ENCODE measurements at regions not wholly inside any gene's neighbourhood (a gene's known extent, or its start where the extent isn't known, plus 50 kb on each side); places are given as distances from the start of the nearest gene placed in this dataset.

GRCh38 chr1:59146651-59147358 lies 150.1 kb upstream of the FGGY start:
- TF ChIP-seq, protein P1, sequence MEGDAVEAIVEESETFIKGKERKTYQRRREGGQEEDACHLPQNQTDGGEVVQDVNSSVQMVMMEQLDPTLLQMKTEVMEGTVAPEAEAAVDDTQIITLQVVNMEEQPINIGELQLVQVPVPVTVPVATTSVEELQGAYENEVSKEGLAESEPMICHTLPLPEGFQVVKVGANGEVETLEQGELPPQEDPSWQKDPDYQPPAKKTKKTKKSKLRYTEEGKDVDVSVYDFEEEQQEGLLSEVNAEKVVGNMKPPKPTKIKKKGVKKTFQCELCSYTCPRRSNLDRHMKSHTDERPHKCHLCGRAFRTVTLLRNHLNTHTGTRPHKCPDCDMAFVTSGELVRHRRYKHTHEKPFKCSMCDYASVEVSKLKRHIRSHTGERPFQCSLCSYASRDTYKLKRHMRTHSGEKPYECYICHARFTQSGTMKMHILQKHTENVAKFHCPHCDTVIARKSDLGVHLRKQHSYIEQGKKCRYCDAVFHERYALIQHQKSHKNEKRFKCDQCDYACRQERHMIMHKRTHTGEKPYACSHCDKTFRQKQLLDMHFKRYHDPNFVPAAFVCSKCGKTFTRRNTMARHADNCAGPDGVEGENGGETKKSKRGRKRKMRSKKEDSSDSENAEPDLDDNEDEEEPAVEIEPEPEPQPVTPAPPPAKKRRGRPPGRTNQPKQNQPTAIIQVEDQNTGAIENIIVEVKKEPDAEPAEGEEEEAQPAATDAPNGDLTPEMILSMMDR (IDR thresholded peaks at IDR 0.05; ENCODE audit: insufficient read depth, low read depth, low read length, missing control alignments): no peak
- H3K4me3 ChIP-seq (ENCODE audit: low read length): peak overlapping the region; percentile 15
- DNase-seq (ENCODE audit: low read depth): no peak

GRCh38 chr1:59149435-59149834 lies 147.5 kb upstream of the FGGY start:
- H3K4me3 ChIP-seq (ENCODE audit: low read length): no peak overlapping the region
- DNase-seq (ENCODE audit: low read depth): no peak
- TF ChIP-seq, protein P1 (IDR thresholded peaks at IDR 0.05; ENCODE audit: insufficient read depth, low read depth, low read length, missing control alignments): no peak

GRCh38 chr1:59150577-59151386 lies 146.1 kb upstream of the FGGY start:
- H3K4me3 ChIP-seq (ENCODE audit: low read length): no peak overlapping the region
- TF ChIP-seq, protein P1 (IDR thresholded peaks at IDR 0.05; ENCODE audit: insufficient read depth, low read depth, low read length, missing control alignments): no peak
- peak; percentile 98 for DNase-seq (ENCODE audit: low read depth)

GRCh38 chr1:59151387-59151761 lies 145.5 kb upstream of the FGGY start:
- no peak overlapping the region for H3K4me3 ChIP-seq (ENCODE audit: low read length)
- no peak for DNase-seq (ENCODE audit: low read depth)
- TF ChIP-seq, protein P1 (IDR thresholded peaks at IDR 0.05; ENCODE audit: insufficient read depth, low read depth, low read length, missing control alignments): no peak

DNA sequence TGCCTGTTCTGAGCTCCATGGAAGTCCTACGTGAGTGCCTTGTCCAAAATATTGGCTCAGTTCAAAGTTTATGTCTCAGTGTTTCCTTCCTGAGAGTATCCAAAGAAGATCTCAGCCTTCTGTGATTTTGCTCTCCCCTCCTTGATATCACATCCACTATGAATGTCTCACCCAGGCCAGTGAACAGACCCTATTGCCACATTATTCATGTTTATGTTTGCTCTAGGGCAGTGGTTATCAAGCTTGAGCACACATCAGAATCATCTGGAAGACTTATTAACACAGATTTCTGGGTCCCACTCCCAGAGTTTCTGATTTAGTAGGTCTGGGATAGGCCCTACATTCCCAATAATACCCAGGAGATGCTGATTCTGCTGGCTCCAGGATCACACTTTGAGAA lies 145.0 kb upstream of the FGGY start:
- H3K4me3 ChIP-seq (ENCODE audit: low read length): no peak overlapping the region
- DNase-seq (ENCODE audit: low read depth): no peak

GRCh38 chr1:59152511-59152910 lies 144.4 kb upstream of the FGGY start:
- TF ChIP-seq, protein P1 (IDR thresholded peaks at IDR 0.05; ENCODE audit: insufficient read depth, low read depth, low read length, missing control alignments): no peak
- DNase-seq (ENCODE audit: low read depth): no peak
- H3K4me3 ChIP-seq (ENCODE audit: low read length): no peak overlapping the region

More for the DNA sequence above, 145.0 kb upstream of the FGGY start:
- TF ChIP-seq, protein P1 (IDR thresholded peaks at IDR 0.05; ENCODE audit: insufficient read depth, low read depth, low read length, missing control alignments): no peak
